ENCODE measurements at regions not wholly inside any gene's neighbourhood (a gene's known extent, or its start where the extent isn't known, plus 50 kb on each side); places are given as distances from the start of the nearest gene placed in this dataset.

DNA sequence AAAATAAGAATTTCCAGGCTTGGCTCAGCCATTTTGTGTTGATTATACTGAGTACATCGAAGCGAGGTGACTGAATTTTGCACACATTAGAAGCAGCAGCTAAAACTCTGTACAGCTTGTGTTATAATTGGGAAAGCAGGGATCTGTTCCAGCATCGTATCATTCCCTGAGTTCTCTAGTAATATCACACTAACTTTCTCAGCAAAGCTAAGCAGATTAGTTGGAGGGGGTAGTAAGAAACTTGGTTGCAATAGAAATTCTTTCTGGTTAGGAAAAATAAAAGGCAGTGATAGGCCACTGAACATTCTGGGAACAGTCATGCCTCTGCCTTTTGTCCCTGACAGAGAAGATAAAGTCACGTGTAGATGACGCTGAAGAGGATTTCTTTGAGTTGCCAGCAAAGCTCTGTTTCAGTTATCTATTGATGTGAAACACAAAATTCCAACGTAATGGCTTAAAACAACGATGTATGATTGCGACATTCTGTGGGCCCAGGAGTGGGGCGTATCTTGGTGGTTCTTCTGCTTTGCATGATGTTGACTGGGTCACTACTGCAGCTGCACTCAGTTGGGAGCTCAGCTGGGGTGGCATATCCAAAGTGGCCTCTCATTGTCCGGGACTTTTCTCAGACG, 202.1 kb upstream of the MEX3C start:
- no peak for DNase-seq (ENCODE audit: low read depth)

DNA sequence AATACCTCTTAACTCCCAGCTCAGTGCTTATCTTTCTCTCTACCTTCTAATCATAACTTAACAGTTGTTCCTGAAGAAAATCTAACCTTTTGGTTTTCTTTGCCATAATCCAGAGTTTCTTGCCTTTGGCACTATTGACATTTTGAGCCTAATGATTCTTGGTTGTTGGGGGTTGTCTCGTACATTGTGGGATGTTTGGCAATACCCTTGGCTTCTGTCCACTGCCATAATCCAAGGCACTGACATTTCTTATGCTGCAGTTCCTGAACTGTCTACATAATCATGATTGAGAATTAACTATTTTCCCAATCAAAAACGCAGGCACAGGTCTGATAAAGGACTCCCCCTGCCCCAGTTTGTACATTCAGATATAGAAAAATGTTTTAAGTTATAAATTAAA, 203.2 kb upstream of the MEX3C start:
- no peak for DNase-seq (ENCODE audit: low read depth)

DNA sequence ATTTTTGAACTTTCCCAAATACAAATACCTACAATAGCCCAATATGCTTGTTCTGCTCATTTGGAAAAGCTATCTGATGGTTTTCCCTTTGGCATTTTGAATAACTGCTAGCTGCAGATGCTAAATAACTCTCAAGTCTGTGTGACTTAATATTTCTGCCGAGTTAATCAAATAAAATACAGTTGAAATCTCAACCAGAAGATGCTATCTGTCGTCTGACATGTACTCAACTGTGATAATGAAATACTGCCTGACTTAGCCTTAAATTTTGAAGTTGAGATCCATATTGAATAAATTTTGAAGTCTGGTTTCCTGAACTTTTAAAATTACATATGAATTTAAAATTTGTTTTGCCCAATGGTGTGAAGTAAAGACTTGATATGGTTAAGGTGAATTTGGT, 204.4 kb upstream of the MEX3C start:
- DNase-seq (ENCODE audit: low read depth), result no peak

DNA sequence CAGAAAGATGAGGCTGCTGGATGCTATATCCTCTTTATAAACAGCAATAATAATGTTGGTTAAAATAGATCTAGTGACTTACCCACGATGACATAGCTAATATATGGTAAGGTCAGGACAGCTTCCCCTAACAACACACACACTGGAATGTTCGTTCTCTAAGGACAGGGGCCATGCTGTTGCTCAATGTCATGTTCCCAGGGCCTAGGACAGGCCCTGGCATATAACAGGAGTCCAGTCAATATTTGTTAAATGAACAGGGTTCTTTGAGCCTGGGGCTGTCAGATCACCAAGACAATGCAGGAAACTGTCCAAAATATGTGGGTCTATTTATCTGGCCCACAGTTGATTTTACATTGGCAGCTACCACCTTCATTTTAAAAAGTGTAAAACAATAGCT, 207.1 kb upstream of the MEX3C start:
- DNase-seq (ENCODE audit: low read depth), result no peak

DNA sequence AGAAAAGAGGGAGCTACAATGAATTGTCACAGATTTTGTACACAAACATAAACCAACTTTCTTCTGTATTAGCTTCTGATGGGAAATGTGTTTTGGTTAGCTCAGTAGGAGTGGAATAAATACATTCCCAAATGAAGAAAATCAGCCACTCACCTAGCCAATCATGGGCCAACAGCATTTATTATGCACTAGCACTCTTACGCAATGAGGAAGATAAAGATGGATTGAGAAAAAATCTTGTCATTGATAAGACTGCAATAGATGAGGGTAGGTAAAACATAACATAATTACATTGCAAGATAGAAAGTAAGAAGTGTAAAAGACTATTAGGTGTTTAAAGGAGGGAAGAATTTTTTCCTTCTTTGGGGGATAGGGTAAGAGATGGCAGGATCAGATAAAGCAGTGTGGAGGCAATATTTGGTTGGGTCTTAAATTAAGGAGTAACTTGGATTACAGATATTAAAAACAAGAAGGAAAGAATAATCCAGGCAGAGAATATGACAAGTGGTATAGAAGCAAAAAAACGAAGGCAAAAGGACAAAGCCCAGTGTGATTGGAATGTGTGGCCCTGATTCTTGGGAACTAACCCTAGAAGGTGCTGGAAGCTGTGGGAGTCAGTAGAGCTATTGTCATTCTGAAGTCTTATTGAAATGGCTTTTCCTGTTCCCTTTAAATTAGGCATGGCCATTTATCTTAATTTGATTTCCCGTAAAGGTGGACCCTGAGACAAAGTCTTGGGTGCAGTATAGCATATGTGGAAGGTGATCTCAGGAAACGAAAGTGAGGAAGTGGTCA, 208.4 kb upstream of the MEX3C start:
- no peak for DNase-seq (ENCODE audit: low read depth)

DNA sequence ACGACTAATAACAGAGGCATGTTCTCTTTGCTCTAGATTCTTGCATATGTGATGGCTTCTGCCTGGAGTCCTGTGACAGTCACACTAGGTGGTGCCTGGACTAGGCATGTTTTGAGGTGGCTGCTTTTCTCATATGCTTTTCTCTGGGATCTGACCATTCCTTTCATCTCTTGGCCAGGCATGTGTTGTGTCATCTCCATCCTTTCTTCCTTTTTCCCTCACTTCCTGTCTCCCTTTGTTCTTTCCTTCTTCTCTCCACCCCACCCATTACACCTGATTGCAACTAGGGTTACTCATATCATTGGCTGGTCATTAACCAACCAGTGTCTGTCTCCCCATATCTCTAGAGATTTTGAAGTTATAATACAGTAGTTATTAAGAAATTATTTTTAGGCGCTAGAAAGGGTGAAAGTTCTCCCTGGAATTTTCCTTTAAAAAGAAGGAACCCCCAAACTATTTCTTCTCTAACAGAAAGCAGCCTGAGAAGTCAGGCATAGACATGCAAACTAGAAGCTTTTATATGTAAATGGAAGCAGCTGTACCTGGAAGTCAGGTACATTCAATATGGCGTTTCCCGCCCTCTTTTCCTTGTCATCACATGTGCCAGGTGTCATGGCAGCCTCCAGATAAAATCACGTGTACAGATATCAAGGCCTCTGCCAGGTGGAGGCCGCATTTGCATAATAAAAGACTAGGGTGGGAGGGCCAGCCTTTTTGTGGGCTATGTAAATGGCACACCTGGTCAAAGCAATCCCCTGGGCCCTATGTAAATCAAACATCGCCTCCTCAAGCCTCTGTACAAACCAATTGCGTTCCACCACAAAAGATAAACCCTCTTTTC, 220.4 kb upstream of the MEX3C start:
- DNase-seq (ENCODE audit: low read depth), result no peak

DNA sequence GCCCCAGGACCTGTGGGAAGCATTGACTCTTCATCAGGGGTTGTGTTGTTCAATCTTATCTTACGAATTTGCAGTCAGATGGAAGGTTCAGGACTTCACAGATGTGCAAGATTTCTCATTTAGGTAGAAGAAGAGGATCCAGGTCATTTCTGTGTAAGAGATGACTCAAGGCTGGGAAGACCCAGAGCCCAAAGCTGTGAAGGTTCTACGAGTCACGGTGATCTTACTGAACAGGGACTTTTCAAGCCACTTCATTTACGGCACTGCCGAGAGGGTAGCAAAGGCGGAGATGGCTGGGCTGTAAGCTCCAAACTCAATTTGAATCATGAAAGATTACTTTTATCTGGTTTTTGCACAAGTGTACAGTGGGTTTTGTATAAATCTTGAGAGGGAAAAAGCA, 228.0 kb upstream of the MEX3C start:
- DNase-seq (ENCODE audit: low read depth), result no peak

DNA sequence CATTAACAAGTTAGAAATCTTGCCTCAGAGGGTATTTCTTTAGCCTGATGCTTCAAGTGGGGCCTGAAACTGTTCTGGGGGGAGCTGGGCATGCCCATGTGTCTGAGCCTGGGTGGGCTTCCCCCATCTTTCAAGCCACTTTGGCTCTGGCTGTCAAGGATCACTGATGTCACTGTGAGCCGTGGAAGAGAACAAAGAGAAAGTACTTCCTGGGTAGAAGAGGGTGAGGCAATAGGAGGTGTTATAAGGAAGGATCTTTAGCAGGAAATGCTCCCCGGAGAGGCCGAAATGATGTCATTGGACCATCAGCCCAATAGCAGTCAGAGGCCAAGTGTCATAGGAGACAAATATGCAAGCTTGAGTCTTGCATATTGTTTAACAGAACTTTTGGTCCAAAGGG, 228.4 kb upstream of the MEX3C start:
- no peak for DNase-seq (ENCODE audit: low read depth)

DNA sequence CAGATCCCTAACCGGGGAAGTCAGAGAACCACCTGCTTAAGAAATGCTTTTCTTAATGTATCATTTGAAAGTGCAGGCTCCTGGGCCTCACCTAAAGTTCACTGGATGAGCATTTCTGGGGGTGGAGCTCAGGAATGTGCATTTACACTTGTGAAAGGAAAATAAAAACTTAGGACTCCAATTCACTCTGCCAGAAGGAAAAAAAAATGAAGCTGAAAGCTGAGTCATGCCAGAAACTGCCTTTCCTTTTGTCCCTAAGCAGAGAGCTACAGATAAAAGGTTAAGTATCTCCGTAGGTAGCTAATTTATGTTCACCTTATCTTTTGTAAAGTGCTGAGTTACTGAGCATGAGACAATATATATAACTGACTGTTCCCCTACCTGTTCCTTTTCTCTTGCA, 229.5 kb upstream of the MEX3C start:
- no peak for DNase-seq (ENCODE audit: low read depth)

DNA sequence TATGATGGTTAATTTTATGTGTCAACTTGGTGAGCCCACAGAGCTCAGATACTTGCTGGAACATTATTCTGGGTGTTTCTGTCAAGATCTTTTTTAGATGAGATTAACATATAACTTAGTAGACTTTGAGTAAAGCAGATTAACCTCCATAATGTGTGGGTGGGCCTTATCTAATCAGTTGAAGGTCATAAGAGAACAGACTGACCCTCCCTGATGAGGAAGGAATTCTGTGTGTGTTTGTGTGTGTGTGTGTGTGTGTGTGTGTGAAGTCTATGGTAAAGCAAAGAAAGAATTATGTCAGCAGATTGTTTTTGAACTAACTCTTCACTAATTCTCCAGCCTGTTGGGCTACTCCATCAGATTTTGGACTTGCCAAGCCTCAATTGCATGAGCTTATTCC, 232.2 kb upstream of the MEX3C start:
- DNase-seq (ENCODE audit: low read depth), result no peak

DNA sequence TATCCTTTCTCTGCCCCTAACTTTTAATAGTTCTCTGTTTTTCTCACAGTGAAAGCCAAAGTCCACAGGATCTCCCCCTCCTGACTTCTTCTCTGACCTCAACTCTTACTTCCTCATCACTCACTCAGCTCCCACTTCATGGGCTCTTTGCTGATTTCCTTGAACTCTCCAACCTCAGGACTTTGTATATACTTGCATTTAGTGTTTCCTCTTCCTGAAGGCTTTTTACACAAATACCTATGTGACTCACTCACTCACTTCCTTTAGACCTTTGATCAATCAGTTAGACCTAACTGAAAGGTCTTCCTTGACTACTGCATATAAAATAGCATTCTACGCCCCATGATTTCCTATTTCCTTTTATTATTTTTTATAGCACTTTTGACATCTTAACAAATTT, 233.1 kb upstream of the MEX3C start:
- no peak for DNase-seq (ENCODE audit: low read depth)

DNA sequence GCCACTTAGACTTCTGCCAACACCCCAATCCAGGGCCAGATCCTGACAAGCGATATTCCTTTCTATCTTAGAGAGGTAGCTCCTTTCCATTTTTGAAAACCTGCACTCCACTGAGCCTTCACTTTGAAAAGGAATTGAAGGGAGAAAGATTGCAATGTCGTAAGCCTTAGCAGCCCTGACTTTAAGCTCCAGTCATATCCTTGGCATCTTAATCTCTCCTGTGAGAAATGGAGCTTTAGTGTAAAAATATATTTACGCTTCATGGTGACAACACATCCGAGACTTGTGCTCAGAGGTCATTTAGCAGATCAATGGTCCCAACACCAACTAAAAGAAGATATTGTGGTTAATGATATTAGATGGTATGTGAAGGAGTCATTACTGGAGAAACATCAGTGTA, 235.8 kb upstream of the MEX3C start:
- DNase-seq (ENCODE audit: low read depth), result no peak

DNA sequence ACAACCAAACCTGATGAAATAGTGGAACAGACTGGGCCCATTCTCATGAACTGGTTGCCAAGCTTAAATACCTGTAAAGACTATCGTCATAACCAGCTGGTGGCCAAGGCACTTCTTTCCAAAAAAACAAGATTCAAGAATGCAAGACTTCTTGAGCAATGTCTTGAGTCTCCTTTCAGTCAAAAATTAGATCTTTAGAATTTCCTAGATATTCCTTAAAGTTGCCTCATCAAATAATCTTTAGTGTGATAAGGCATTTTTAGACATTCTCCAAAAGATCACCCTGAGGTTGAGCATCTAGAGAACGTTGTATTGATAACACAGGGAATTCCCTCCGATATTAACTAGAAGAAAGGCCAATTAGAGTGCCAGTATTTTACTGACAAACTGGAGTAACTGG, 236.4 kb upstream of the MEX3C start:
- DNase-seq (ENCODE audit: low read depth), result no peak

DNA sequence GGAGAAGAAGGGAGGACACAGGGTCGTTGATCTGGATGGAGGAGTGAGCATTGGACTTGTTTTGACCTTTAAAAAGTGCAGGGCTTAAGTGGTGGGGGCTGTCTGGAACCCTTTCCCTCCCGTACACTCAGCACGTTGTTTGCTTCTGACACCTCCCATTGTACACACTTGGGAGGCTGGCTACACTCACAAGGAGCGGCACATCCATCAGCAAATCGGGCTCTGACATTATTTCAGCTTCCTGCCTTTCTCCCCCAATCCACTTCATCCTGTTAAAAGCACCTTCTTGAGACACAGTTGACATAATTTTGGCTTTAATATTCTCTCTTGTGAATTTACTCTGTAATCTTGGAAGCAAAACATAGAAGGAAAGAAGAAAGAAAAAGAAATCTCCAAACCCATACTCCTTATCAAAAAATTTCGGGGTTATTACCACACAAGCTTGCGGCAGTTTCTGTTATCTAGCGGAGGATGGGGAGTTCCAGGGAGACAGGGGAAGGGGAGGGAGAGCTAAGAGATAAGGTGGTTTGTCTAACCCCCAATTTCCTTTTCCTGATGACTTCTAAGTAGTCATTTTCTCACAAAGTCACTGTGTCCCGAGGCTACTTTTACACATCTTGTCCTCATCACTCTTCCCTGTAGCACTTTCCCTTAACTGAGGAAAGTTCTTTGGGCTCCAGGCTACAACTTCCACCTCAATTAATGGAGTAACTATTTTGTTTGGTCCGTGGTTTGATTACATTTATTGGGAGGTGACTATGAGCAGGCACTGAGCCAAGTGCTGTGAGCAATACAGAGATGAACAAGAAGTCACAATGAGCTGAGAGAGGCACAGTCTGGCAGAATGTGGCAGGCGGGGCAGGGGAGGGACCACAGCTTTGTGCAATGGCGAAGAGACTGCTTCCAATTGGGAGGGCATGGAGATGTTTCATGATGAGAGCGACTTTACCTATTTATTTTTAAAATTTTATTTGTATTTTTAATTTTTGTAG, 240.1 kb upstream of the MEX3C start:
- DNase-seq (ENCODE audit: low read depth), result no peak

DNA sequence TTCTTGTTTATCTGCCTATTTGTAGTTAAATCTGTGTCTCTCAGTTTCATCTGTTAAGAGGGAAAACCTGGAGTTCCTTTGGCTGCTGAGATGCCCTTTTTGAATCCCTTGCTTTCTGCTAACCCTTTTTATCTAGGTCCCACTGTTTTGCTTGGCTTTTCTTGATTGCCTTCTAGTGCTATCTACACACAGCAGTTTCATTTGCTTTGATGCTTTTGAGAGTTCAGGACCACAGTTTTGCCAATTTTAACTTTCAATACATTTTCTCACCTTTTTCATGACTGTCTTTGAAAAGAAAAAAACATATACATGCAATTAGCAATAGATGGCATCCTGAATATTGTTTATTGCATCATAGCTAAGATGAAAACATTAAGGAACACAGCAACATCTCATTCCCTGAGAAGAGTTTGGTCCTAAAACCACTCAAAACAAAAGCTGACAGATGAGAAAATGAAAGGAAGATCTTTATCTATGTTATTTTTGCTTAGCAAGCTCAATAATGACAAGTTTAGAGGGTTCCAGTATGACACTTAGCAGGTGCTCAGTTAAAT, 241.4 kb upstream of the MEX3C start:
- no peak for DNase-seq (ENCODE audit: low read depth)

DNA sequence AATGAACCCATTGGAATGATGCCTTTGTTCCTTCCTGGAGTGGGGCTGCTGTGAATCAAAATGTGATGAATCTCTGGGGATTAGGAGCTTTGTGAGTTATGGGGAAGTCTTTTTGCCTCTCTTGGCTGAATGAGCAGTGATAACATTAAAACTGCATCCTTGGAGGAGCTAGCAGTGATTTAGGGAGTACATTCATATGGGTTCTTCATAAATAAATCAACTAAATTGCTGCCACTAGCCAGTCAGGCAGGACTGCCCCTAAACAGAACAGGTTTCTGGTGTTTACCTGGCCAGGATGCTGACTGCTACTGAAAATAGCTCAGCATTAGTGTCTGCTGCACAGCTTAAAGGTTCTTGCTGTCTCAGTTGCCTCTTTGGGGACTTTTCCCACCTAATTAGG, 244.5 kb upstream of the MEX3C start:
- no peak for DNase-seq (ENCODE audit: low read depth)

DNA sequence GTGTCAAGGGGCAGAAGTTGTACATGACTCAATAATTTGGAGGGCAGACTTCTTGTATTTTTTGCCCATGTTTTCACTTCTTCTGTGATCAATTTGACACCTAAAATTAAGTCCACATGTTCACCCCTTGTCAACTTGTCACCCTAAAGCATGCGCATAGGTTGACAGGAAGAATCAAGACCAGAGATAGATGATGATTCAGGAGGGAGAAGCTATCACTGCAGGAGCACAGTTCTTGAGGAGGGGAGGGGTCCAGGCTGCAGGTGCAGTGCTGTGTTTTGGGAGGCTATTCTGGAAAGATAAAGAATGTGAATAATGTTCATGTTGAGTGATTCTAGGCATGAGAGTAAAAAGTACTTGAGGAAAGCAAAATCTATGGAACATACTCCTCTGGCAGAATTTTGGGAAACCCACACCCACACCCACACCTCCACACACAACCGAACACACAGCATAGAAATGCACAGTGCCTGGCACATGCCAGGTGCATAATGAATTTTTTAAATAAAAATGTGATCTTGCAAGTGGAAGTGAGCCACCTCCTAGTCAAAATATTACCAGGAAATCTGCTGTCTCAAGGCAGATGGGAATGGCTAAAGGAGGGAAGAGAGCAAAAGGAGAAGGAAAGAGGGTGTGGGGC, 249.2 kb upstream of the MEX3C start:
- DNase-seq (ENCODE audit: low read depth), result no peak

DNA sequence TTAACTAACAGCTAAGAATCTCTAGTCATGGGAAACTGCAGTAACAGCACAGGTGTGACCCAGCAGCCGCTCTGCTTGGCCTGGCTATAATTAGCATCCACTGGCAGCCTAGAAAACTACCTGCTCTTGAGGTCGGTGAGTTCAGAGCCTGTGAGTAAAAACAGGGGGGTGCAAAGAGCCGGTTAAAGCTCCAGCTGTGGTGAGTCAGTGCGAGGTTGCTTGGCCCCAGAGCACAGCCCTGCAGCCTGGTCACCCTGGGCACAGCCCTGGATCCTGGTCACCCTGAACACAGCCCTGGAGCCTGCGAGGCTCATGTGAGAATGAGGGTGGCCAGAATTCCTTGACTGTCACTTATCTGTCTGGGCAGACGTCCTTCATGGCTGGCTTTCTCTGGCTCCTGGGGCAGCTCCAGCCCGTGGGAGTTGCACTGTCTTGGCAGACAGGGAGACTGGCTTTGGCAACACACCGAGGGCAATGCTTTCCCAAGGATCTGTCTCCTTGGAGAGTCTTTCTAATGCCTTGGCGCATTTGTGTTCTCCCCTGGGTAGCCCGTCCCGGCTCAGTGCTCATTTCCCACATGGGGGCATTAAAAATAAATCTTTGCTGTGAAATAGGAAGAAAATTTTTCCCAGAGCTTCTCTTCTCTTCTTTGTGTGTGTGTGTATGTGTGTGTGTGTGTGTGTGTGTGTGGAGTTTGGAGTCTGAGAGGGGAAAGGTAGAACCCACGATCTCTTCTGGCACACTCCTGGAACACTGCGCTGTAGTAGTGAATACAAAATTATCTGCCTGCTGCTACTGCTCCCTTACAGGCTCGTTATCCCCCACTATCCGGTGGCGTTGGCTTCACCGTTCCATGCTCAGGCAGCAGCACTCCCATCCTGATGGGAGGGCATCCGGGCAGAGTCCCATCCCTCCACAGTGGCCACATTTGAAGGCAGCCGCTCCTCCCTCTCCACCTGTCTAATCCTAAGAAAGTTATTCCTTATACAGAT, 250.2 kb upstream of the MEX3C start:
- DNase-seq (ENCODE audit: low read depth), result no peak

DNA sequence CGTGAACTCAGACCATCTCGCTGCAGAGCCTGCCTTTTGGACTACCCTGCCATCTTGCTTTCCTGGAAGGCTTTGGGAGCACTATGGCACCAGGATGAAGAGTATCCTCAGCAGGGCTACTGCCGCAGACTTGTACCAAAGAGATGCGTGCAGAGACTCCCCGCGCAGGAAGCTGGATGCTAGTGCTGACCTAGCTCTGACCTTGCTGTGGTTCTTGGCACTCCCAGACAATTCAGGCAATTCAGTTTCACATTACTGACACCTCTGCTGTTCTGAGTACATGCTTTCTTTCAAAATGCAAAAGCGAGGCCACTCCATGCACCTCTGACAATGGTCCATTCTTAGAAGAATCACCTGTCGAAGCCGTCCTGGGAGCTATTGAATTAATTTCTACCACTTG, 251.5 kb upstream of the MEX3C start:
- no peak for DNase-seq (ENCODE audit: low read depth)

DNA sequence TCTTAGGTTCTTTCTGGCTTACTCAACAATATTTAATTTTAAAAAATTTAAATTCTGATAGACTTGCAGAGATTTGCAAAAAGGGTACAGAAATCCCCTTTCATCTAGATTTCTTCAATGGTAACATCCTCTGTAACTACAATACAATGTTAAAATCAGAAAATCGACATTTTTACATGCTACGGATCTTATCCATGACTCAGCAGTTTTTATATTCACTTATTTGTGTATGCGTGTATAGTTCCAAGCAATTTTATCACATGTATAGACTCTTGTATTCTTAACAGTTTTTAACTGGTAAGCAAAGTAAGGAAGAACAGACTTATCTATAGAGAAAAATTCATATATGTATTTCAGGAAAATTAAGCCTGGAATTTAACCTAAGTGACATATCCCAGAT, 256.1 kb upstream of the MEX3C start:
- no peak for DNase-seq (ENCODE audit: low read depth)

All from forelimb muscle (tissue), 1 donor.